WTC11 (cell line): ENCODE measurements at regions not wholly inside any gene's neighbourhood (a gene's known extent, or its start where the extent isn't known, plus 50 kb on each side); places are given as distances from the start of the nearest gene placed in this dataset.

Experiments used
- ATAC-seq: fragments of 200-7000 bp; cut with Tn5 transposase; 2 replicates; pipeline ENCODE4 v1.10.0; 2021; ENCODE audit warnings: mild to moderate bottlenecking, moderate library complexity
- CTCF ChIA-PET: fragments of 300-600 bp; sonication (Branson Sonifier 250); formaldehyde crosslinking; loops from one replicate; lab custom pipeline; 2021; ENCODE audit warnings: antibody characterized with exemption; lab: Charles Lee
- POLR2A ChIA-PET: fragments of 350-600 bp; sonication (Branson Sonifier 250); formaldehyde crosslinking; loops from one replicate; lab custom pipeline; 2021; ENCODE audit warnings: antibody characterized with exemption; lab: Charles Lee
- DNase-seq: peaks from one replicate; pipeline ENCODE4 v3.0.0; 2021; ENCODE audit warnings: low spot score
- H3K27ac Mint-ChIP-seq: 2 replicates; pipeline ENCODE4 v1.8.0; 2021; ENCODE audit warnings: mixed read lengths
- H3K27me3 Mint-ChIP-seq: 2 replicates; pipeline ENCODE4 v1.8.0; 2021; ENCODE audit warnings: low read depth, mild to moderate bottlenecking, moderate library complexity, mixed read lengths
- H3K36me3 Mint-ChIP-seq: 2 replicates; pipeline ENCODE4 v1.8.0; 2021; ENCODE audit warnings: mixed read lengths
- H3K4me1 Mint-ChIP-seq: 2 replicates; pipeline ENCODE4 v1.8.0; 2022; ENCODE audit warnings: mixed read lengths
- H3K4me3 Mint-ChIP-seq: 2 replicates; pipeline ENCODE4 v1.8.0; 2021; ENCODE audit warnings: mild to moderate bottlenecking, moderate library complexity, mixed read lengths
- H3K9me3 Mint-ChIP-seq: 2 replicates; pipeline ENCODE4 v1.8.0; 2021; ENCODE audit warnings: mixed read lengths
- CBFB ChIP-seq: sonication (generic); formaldehyde crosslinking; IDR thresholded peaks from 2 replicates; pipeline ENCODE4 v1.8.1; 2022; ENCODE audit warnings: mild to moderate bottlenecking, low read depth, missing genetic modification reagents
- GABPB1 ChIP-seq: sonication (generic); formaldehyde crosslinking; IDR thresholded peaks from 2 replicates; pipeline ENCODE4 v1.8.1; 2023; ENCODE audit warnings: mild to moderate bottlenecking, missing genetic modification reagents
- NFYB ChIP-seq: sonication (generic); formaldehyde crosslinking; conservative IDR thresholded peaks from 2 replicates; pipeline ENCODE4 v1.8.0; 2022; ENCODE audit warnings: low read depth, missing genetic modification reagents
- NR2C2 ChIP-seq: sonication (generic); formaldehyde crosslinking; IDR thresholded peaks from 2 replicates; pipeline ENCODE4 v1.8.0; 2022; ENCODE audit warnings: mild to moderate bottlenecking, missing genetic modification reagents
- PRRX2 ChIP-seq: fragments of 250-450 bp; sonication (Bioruptor Pico); IDR thresholded peaks from 2 replicates; pipeline ENCODE4 v1.8.0; 2021; ENCODE audit warnings: mild to moderate bottlenecking
- SMAD3 ChIP-seq: sonication (generic); formaldehyde crosslinking; IDR thresholded peaks from 2 replicates; pipeline ENCODE4 v1.8.0; 2022; ENCODE audit warnings: missing genetic modification reagents, mild to moderate bottlenecking, borderline replicate concordance
- SP1 ChIP-seq: sonication (generic); formaldehyde crosslinking; conservative IDR thresholded peaks from 2 replicates; pipeline ENCODE4 v1.8.1; 2022; ENCODE audit warnings: missing genetic modification reagents
- STAT6 ChIP-seq: sonication (generic); formaldehyde crosslinking; conservative IDR thresholded peaks from 2 replicates; pipeline ENCODE4 v1.8.1; 2023; ENCODE audit warnings: mild to moderate bottlenecking, low read depth, missing genetic modification reagents, moderate library complexity
- TEAD1 ChIP-seq: sonication (generic); formaldehyde crosslinking; IDR thresholded peaks from 2 replicates; pipeline ENCODE4 v1.8.0; 2022; ENCODE audit warnings: mild to moderate bottlenecking, missing genetic modification reagents
- ZNF138 ChIP-seq: sonication (generic); formaldehyde crosslinking; conservative IDR thresholded peaks from 2 replicates; pipeline ENCODE4 v1.8.1; 2022; ENCODE audit warnings: mild to moderate bottlenecking, moderate library complexity, missing genetic modification reagents
- ZNF232 ChIP-seq: sonication (generic); formaldehyde crosslinking; IDR thresholded peaks from 2 replicates; pipeline ENCODE4 v1.8.0; 2022; ENCODE audit warnings: mild to moderate bottlenecking, missing genetic modification reagents
- ZNF532 ChIP-seq: fragments of 250-450 bp; sonication (Bioruptor Pico); IDR thresholded peaks from 2 replicates; pipeline ENCODE4 v1.9.0; 2021; ENCODE audit warnings: mild to moderate bottlenecking, borderline replicate concordance
- ZNF671 ChIP-seq: fragments of 250-450 bp; sonication (Bioruptor Pico); IDR thresholded peaks from 2 replicates; pipeline ENCODE4 v1.8.0; 2021; ENCODE audit warnings: mild to moderate bottlenecking
- TF ChIP-seq, protein P1 (sequence below): fragments of 250-450 bp; sonication (Bioruptor Pico); IDR thresholded peaks from 2 replicates; pipeline ENCODE4 v1.9.0; 2021; ENCODE audit warnings: mild to moderate bottlenecking
- TF ChIP-seq, protein P2 (sequence below): sonication (generic); formaldehyde crosslinking; IDR thresholded peaks from 2 replicates; pipeline ENCODE4 v1.8.1; 2023; ENCODE audit warnings: mild to moderate bottlenecking, missing genetic modification reagents, borderline replicate concordance
- TF ChIP-seq, protein P3 (sequence below): sonication (generic); formaldehyde crosslinking; IDR thresholded peaks from 2 replicates; pipeline ENCODE4 v1.8.1; 2023; ENCODE audit warnings: mild to moderate bottlenecking, missing genetic modification reagents

- no peak for ATAC-seq
- Mint-ChIP-seq H3K36me3 (no peaks in the 10 kb centered on the region), H3K27ac (no peak overlapping the region), H3K4me3 (no peak overlapping the region), H3K9me3 (no peaks in the 10 kb centered on the region), H3K27me3 (no peaks in the 10 kb centered on the region), H3K4me1 (no peaks in the 10 kb centered on the region)
- CTCF ChIA-PET, result no interaction called here
- POLR2A ChIA-PET, result no interaction called here
- DNase-seq, result no peak
- TF ChIP-seq, protein P1, sequence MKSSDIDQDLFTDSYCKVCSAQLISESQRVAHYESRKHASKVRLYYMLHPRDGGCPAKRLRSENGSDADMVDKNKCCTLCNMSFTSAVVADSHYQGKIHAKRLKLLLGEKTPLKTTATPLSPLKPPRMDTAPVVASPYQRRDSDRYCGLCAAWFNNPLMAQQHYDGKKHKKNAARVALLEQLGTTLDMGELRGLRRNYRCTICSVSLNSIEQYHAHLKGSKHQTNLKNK (CRISPR knock-in tag), result no peak
- TF ChIP-seq ZNF671 (CRISPR knock-in tag) (no peak), GABPB1 (CRISPR knock-in tag) (no peak), PRRX2 (CRISPR knock-in tag) (no peak), NR2C2 (no peak), SP1 (CRISPR knock-in tag) (no peak), ZNF232 (CRISPR knock-in tag) (no peak), CBFB (no peak), TEAD1 (CRISPR knock-in tag) (no peak)
- TF ChIP-seq, protein P2, sequence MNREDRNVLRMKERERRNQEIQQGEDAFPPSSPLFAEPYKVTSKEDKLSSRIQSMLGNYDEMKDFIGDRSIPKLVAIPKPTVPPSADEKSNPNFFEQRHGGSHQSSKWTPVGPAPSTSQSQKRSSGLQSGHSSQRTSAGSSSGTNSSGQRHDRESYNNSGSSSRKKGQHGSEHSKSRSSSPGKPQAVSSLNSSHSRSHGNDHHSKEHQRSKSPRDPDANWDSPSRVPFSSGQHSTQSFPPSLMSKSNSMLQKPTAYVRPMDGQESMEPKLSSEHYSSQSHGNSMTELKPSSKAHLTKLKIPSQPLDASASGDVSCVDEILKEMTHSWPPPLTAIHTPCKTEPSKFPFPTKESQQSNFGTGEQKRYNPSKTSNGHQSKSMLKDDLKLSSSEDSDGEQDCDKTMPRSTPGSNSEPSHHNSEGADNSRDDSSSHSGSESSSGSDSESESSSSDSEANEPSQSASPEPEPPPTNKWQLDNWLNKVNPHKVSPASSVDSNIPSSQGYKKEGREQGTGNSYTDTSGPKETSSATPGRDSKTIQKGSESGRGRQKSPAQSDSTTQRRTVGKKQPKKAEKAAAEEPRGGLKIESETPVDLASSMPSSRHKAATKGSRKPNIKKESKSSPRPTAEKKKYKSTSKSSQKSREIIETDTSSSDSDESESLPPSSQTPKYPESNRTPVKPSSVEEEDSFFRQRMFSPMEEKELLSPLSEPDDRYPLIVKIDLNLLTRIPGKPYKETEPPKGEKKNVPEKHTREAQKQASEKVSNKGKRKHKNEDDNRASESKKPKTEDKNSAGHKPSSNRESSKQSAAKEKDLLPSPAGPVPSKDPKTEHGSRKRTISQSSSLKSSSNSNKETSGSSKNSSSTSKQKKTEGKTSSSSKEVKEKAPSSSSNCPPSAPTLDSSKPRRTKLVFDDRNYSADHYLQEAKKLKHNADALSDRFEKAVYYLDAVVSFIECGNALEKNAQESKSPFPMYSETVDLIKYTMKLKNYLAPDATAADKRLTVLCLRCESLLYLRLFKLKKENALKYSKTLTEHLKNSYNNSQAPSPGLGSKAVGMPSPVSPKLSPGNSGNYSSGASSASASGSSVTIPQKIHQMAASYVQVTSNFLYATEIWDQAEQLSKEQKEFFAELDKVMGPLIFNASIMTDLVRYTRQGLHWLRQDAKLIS, result no peak
- TF ChIP-seq, all 79 proteins: peak for 0
Measured at GRCh38 chr1:72362538-72362937, 80.2 kb upstream of the NEGR1 start.

GRCh38 chr1:72357411-72357810 is 75.1 kb upstream of the NEGR1 start:
- ATAC-seq, result no peak
- TF ChIP-seq SMAD3 (CRISPR knock-in tag) (no peak), NFYB (no peak), ZNF532 (CRISPR knock-in tag) (no peak), ZNF138 (CRISPR knock-in tag) (no peak), GABPB1 (CRISPR knock-in tag) (no peak), STAT6 (no peak)
- TF ChIP-seq, protein P3, sequence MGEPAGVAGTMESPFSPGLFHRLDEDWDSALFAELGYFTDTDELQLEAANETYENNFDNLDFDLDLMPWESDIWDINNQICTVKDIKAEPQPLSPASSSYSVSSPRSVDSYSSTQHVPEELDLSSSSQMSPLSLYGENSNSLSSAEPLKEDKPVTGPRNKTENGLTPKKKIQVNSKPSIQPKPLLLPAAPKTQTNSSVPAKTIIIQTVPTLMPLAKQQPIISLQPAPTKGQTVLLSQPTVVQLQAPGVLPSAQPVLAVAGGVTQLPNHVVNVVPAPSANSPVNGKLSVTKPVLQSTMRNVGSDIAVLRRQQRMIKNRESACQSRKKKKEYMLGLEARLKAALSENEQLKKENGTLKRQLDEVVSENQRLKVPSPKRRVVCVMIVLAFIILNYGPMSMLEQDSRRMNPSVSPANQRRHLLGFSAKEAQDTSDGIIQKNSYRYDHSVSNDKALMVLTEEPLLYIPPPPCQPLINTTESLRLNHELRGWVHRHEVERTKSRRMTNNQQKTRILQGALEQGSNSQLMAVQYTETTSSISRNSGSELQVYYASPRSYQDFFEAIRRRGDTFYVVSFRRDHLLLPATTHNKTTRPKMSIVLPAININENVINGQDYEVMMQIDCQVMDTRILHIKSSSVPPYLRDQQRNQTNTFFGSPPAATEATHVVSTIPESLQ (CRISPR knock-in tag), result no peak
- Mint-ChIP-seq H3K9me3 (no peaks in the 10 kb centered on the region), H3K4me1 (no peaks in the 10 kb centered on the region), H3K27ac (no peak overlapping the region), H3K27me3 (no peaks in the 10 kb centered on the region), H3K36me3 (no peaks in the 10 kb centered on the region), H3K4me3 (no peak overlapping the region)
- CTCF ChIA-PET, result no interaction called here
- POLR2A ChIA-PET, result no interaction called here
- no peak for DNase-seq
